ENCODE measurements at regions not wholly inside any gene's neighbourhood (a gene's known extent, or its start where the extent isn't known, plus 50 kb on each side); places are given as distances from the start of the nearest gene placed in this dataset.

DNA sequence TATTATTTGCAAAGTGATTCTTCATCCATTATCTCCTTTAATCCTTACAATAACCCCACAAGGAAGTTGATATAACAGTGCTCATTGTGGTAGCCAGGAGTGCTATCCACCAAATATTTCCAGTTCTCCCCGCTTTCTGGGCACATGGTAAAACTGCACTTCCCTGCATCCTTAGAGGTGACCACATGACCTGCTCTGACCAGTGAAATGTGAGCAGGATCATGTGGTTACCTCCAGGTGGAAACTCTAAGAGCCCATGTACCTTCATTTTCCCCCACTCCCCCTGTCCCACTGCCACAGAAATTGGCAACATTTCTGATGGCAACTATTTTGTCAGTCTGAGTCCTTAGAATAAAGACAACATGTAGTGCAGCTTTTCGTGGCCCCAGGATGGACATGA is 89.7 kb downstream of the MRPL46 start:
- no peaks in the 10 kb centered on the region for H3K4me1 ChIP-seq (ENCODE audit: insufficient read depth, low read length)
- H2BK12ac ChIP-seq (ENCODE audit: insufficient read length, low read depth, low read length), result no peak overlapping the region
- no peak overlapping the region for H3T11ph ChIP-seq (ENCODE audit: low read length)
- no peak overlapping the region for H2AFZ ChIP-seq (ENCODE audit: low read length)
- H3K79me2 ChIP-seq (ENCODE audit: insufficient read depth, low read length), result no peaks in the 10 kb centered on the region
- WGBS (ENCODE audit: extremely low coverage, insufficient read length, low lambda C conversion rate), result no CpG with 5 or more reads among the region's 2 CpGs
- H3K4ac ChIP-seq (ENCODE audit: low read depth, low read length), result no peak overlapping the region
- no peak overlapping the region for H4K91ac ChIP-seq (ENCODE audit: insufficient read length, low read depth, low read length)
- H4K8ac ChIP-seq (replicated peaks; ENCODE audit: insufficient read length, low read depth, low read length), result no peak overlapping the region
- no peak overlapping the region for H3K9ac ChIP-seq (ENCODE audit: extremely low read depth, insufficient read length, low read length)
- H3K9me3 Mint-ChIP-seq, result no peaks in the 10 kb centered on the region; a peak in 1 of 5 replicates
- H3K36me3 Mint-ChIP-seq (ENCODE audit: insufficient read depth in 1 of 3, low read depth in 3 of 3), result no peaks in the 10 kb centered on the region
- H4K20me1 ChIP-seq (ENCODE audit: control insufficient read depth, insufficient read depth, insufficient read length), result no peaks in the 10 kb centered on the region
- no peak overlapping the region for H2AK5ac ChIP-seq (ENCODE audit: insufficient read length, low read length)
- TF ChIP-seq, protein P1, sequence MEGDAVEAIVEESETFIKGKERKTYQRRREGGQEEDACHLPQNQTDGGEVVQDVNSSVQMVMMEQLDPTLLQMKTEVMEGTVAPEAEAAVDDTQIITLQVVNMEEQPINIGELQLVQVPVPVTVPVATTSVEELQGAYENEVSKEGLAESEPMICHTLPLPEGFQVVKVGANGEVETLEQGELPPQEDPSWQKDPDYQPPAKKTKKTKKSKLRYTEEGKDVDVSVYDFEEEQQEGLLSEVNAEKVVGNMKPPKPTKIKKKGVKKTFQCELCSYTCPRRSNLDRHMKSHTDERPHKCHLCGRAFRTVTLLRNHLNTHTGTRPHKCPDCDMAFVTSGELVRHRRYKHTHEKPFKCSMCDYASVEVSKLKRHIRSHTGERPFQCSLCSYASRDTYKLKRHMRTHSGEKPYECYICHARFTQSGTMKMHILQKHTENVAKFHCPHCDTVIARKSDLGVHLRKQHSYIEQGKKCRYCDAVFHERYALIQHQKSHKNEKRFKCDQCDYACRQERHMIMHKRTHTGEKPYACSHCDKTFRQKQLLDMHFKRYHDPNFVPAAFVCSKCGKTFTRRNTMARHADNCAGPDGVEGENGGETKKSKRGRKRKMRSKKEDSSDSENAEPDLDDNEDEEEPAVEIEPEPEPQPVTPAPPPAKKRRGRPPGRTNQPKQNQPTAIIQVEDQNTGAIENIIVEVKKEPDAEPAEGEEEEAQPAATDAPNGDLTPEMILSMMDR (conservative IDR thresholded peaks at IDR 0.05), result no peak
- H2BK20ac ChIP-seq (ENCODE audit: low read depth, low read length, poor library complexity, severe bottlenecking), result no peak overlapping the region
- no peak overlapping the region for H3K27ac Mint-ChIP-seq
- no peaks in the 10 kb centered on the region for H3K27me3 ChIP-seq (ENCODE audit: insufficient read depth, low read length)
- H2BK15ac ChIP-seq (ENCODE audit: low read depth, low read length), result no peak overlapping the region
- H3K18ac ChIP-seq (ENCODE audit: insufficient read length, low read depth, low read length), result no peak overlapping the region
- H3K4me3 Mint-ChIP-seq, result no peak overlapping the region
- no peaks in the 10 kb centered on the region for H3K79me1 ChIP-seq (ENCODE audit: insufficient read depth, low read depth, low read length, poor library complexity, severe bottlenecking)
- H3K27me3 Mint-ChIP-seq (ENCODE audit: low read depth), result peaks cover 14% of the 10 kb centered on the region
- no peaks in the 10 kb centered on the region for H3K23me2 ChIP-seq (ENCODE audit: insufficient read length, low read depth, low read length, poor library complexity, severe bottlenecking)
- no peak overlapping the region for H3K23ac ChIP-seq (ENCODE audit: insufficient read length, low read depth, low read length)
- H3K56ac ChIP-seq (ENCODE audit: insufficient read length, low read depth, low read length), result no peak overlapping the region
- peaks cover 6 to 13% of the 10 kb centered on the region in 2 experiments for H3K4me1 Mint-ChIP-seq
- no peak overlapping the region for H4K5ac ChIP-seq (ENCODE audit: insufficient read length, low read depth, low read length)
- no peak overlapping the region for H3K14ac ChIP-seq (ENCODE audit: insufficient read depth, low read length)
- H2BK5ac ChIP-seq (ENCODE audit: insufficient read length, low read length), result no peak overlapping the region
- no peak overlapping the region for H3K4me2 ChIP-seq (ENCODE audit: insufficient read depth, insufficient read length, low read length)
- H3K9me3 ChIP-seq (ENCODE audit: control insufficient read depth, low read depth, low read length), result no peaks in the 10 kb centered on the region
- no peak overlapping the region for H3K27ac ChIP-seq (ENCODE audit: insufficient read length, low read depth, low read length)
- no peak overlapping the region for H2BK120ac ChIP-seq (ENCODE audit: low read depth, low read length, poor library complexity, severe bottlenecking)
- DNase-seq, result no peak

Data from H9 (cell line).